HG03159 (cell line): ENCODE measurements at regions not wholly inside any gene's neighbourhood (a gene's known extent, or its start where the extent isn't known, plus 50 kb on each side); places are given as distances from the start of the nearest gene placed in this dataset.

Experiments used
- ATAC-seq: cut with Tn5 transposase; IDR thresholded peaks from one replicate; pipeline ENCODE4 v1.9.1; 2021; ENCODE audit warnings: mild to moderate bottlenecking, moderate library complexity; ENCODE audit not compliant: unreplicated experiment

- ATAC-seq = no peak
These were observed 618.7 kb upstream of the SGCG start for GRCh38 chr13:22562116-22562515.

GRCh38 chr13:22563272-22563671 is 617.5 kb upstream of the SGCG start:
- ATAC-seq = no peak

- no peak for ATAC-seq
These were observed 611.0 kb upstream of the SGCG start for GRCh38 chr13:22569811-22570210.

GRCh38 chr13:22589880-22590279 is 590.9 kb upstream of the SGCG start:
- ATAC-seq = no peak

- no peak for ATAC-seq
These were observed 588.3 kb upstream of the SGCG start for GRCh38 chr13:22592515-22592914.

GRCh38 chr13:22594041-22594440 is 586.7 kb upstream of the SGCG start:
- no peak for ATAC-seq

- no peak for ATAC-seq
These were observed 584.5 kb upstream of the SGCG start for GRCh38 chr13:22596171-22596863.

- no peak for ATAC-seq
These were observed 581.6 kb upstream of the SGCG start for GRCh38 chr13:22599156-22599555.

- no peak for ATAC-seq
These were observed 562.8 kb upstream of the SGCG start for GRCh38 chr13:22618002-22618401.

- no peak for ATAC-seq
These were observed 555.1 kb upstream of the SGCG start for GRCh38 chr13:22625691-22626090.

GRCh38 chr13:22629374-22629773 is 551.4 kb upstream of the SGCG start:
- no peak for ATAC-seq

GRCh38 chr13:22642088-22642487 is 538.7 kb upstream of the SGCG start:
- no peak for ATAC-seq

GRCh38 chr13:22644941-22645340 is 535.8 kb upstream of the SGCG start:
- ATAC-seq = no peak

GRCh38 chr13:22647156-22647850 is 533.5 kb upstream of the SGCG start:
- ATAC-seq = no peak

- ATAC-seq = no peak
These were observed 532.4 kb upstream of the SGCG start for GRCh38 chr13:22648320-22648801.

- ATAC-seq = no peak
These were observed 528.0 kb upstream of the SGCG start for GRCh38 chr13:22652796-22653195.

GRCh38 chr13:22653866-22654265 is 526.9 kb upstream of the SGCG start:
- no peak for ATAC-seq

- no peak for ATAC-seq
These were observed 525.5 kb upstream of the SGCG start for GRCh38 chr13:22655106-22655852.

- ATAC-seq = no peak
These were observed 518.0 kb upstream of the SGCG start for GRCh38 chr13:22662771-22663170.

GRCh38 chr13:22665506-22665905 is 515.3 kb upstream of the SGCG start:
- no peak for ATAC-seq

- ATAC-seq = no peak
These were observed 490.0 kb upstream of the SGCG start for GRCh38 chr13:22690756-22691155.

- no peak for ATAC-seq
These were observed 487.1 kb upstream of the SGCG start for GRCh38 chr13:22693691-22694090.
